Activated CD4-positive, alpha-beta T cell treated with anti-CD3 and anti-CD28 coated beads, Interleukin-2, Interleukin-4, amounts not matched to agents 100 ng/mL and 50 ng/mL, durations not matched to agents 16 hours and 8 hours (primary cell): ENCODE measurements at regions not wholly inside any gene's neighbourhood (a gene's known extent, or its start where the extent isn't known, plus 50 kb on each side); places are given as distances from the start of the nearest gene placed in this dataset.

Source experiments
- DNase-seq: peaks from one replicate; pipeline ENCODE4 v3.0.0-alpha.2; 2020; ENCODE audit warnings: low spot score

DNA sequence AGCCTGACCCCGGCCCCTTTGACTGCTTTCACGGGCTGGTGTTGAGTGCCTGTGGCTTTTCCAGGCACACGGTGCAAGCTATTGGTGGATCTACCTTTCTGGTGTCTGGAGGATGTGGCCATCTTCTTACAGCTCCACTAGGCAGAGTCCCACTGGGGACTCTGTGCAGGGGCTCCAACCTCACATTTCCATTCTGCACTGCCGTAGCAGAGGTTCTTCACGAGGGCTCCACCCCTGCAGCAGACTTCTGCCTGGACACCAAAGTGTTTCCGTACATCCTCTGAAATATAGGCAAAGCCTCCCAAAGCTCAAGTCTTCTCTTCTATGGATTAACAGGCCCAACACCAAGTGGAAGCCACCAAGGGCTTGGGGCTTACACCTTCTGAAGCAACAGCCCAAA lies 691.5 kb upstream of the POU3F2 start:
- DNase-seq = no peak

DNA sequence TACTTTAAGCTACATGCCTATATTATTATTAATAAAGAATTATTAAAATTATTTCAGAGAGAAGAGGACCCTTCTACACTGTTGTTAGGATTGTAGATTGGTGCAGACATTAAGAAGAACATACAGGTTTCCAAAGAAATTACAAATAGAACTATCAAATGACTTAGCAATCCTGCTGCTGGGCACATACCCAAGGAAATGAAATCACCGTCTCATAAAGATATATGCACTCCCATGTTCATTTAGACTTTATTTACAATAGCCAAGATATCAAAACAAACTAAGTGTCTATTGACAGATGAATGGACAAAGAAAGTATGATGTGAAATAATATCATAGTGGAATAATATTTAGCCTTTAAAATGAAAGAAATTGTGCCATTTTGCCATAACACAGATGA lies 687.7 kb upstream of the POU3F2 start:
- DNase-seq = no peak

DNA sequence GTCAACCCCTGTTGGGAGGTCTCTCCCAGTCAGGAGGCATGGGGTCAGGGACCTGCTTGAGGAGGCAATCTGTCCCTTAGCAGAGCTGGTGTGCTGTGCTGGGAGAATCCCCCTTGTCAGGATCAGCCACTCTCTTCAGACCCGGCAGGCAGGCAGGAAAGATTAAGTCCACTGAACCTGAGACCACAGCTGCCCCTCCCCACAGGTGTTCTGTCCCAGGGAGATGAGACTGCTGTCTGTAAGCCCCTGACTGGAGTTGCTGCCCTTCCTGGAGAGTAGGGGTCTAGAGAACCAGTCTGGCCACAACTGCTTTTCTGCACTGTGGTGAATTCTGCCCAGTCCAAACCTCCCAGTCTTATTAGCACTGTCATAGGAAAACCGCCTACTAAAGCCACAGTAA lies 677.8 kb upstream of the POU3F2 start:
- no peak for DNase-seq

DNA sequence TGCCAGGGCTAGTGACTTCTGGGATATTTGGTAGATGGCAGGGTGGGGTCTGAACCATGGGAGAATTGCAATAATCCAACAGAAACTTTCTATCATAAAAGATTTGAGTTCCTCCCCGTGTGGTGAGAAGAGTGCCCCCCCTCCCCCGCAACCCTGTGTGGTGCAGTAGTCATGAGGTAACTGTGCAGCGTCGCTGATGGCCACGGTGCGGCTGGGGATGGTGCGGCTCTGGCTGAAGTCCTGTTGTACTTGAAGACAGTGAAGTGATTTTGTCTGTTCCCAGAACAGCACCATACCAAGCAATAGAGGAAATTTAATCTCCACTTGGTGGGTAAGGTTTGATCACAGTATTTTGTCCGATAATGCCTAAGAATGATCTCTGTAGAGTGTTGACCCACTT lies 654.8 kb upstream of the POU3F2 start:
- no peak for DNase-seq

DNA sequence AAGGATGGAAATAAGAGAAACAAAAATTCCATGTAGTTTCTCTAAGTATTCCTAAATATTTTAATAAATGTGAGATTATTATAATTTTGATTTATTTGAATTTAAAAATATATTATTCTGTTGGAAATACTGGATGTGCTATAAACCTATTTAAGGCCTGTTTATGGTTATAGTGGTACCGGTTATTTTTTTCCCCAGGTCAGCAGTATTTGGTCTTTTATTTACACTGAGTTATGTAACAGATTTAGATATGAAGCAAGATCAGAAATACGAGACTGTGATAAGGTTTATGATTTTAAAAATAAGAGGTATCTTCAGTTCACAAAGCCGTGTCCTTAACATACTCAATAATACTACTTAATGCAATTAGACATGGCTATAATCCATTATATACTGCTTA lies 634.3 kb upstream of the POU3F2 start:
- no peak for DNase-seq

DNA sequence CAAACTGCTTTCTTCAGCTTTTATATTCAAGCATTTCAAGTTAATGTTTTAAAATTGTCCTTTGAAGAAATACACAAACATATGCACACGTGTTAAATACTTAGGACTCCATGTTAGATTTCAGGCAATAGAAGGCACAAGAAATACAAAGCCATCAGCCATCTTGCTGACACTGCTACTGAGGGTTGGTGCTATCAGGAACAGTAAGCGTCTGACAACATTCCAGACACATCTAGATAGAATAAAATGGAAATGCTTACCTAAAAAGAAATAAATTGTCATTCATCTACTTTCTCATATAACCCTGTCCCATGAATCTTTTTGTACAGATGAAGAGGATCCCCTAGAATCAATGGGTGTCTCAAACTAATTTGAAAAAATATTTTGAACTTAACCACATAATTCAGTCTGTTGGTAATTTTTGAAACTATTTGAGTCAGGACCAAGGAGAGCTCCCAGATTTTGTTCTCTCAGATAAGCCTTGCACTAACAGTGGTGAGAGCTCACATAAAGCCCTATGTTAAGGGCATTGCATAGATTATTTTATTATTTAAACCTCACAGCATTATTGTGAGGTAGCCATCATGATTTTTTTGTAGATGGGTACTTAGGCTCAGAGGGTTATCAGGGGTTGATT lies 631.1 kb upstream of the POU3F2 start:
- DNase-seq = no peak

DNA sequence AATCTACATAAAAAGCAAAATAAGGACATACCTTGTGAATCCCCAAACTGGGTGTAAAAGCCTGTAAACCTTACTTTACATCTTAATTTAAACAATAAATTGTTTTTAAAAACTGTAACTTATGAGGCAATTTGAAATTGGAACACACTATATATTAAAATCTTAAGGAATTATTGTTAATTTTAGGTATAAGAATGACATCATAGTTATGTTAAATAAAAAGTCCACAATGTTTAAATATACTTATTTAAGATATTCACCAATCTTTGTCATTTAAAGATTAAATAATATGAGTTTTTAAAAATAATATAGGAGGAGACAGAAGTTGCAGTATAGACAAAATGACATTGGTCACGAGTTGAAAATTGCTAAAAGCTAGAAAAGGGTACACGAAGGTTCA lies 621.9 kb upstream of the POU3F2 start:
- DNase-seq = no peak

DNA sequence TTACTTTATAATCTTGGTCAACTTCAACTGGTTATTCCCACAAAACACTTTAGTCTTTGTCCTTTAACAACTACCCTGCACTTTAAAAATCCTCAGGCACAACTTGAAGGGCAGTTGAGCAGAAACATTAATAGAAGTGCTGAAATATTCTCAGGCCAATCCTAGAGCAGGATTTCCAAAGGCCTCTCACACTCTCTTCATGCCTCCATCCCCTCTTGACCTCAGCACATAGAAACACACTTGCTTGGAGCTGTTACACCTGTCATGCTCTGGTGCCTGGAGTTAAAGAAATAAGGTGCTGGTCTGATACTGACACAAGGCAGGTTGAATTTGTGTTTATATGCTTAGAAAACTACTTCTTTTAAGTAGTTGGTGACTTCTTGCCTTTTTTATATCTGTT lies 618.8 kb upstream of the POU3F2 start:
- DNase-seq = no peak

DNA sequence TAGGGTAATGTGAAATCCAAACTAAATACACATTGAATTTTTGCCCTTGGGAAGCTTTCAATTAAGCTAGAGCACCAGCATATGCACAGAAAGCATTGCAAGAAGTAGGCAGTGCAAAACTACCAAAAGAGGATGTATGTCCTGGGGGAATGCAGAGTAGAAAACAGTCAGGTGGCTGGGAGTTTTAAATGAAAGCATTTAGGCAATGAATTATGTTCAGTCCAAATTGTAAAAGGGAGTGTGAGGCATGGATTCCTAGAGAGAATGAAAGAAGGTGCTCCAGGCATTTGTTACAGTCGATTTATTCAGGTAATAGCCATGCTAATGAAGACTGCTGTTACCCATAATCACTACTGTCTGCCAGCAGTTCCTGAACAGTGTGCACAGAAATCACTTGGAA lies 604.1 kb upstream of the POU3F2 start:
- DNase-seq = no peak

DNA sequence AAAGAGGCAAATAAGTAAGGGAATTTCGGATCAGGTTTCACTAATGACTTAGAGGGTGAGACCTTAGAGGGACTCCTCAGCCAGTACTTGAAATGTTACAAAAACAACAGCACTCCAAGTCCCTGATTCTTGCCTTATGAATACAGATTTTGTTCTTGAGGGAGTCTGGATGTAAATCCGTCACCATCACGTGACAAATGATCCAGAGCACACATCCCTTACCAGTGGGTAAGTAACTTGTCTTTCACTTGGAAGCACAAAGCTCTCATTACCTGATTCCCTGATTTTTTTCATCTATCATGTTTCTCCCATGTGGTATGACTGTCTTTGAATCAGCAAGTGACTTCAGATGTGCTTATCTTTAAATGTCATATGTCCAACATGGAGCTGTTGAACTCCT lies 595.3 kb upstream of the POU3F2 start:
- no peak for DNase-seq

DNA sequence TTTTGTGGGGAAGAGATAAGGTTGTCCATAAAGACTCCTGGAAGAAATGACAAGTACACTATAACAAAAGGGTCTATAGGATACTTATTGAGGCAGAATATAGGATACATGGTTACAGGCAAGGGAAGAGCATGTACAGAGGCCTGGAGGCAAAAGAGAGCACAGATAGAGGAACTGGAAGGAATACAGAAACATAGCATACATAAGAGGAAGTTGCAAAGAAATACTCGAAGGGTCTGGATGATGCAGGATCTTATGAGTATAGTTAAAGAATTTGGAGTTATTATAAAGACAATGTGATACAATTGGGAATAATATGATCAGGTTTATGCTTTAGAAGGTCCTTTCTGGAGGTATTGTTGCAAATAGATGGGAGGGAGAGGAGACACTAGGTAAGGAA lies 592.7 kb upstream of the POU3F2 start:
- no peak for DNase-seq

DNA sequence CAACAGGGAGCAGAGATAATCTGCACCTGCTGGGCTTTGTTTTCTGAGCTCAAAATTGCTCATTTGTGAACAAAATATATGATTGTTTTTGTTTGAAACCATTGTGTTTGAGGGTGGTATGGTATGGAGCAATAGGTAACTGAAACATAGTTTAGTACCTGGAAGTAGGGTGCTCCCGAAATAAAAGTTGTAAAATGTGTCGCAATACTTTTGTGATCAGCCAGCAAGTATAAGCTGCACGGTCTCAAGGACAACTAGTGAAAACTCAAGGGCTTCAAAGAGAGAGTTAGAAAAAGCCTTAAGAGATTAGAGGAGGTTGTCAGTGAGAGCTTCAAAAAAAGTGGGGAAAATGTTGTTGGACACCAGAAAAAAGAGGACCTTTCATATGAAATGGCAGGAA lies 579.8 kb upstream of the POU3F2 start:
- DNase-seq = no peak

DNA sequence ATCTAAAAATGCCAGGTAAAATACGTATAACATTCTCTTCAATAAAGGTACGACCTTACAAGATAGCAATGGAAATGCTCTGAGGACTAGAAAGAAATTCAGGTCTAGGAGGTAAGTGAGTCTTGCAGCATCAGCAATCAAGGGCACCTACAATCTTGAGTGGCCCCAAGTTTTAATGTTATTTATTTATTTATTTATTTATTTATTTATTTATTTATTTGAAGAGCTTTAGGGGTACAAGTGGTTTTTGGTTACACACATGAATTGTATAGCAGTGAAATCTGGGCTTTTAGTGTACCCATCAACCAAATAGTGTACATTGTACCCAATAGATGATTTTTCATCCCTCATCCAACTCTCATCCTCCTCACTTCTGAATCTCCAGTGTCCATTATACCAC lies 574.0 kb upstream of the POU3F2 start:
- no peak for DNase-seq

DNA sequence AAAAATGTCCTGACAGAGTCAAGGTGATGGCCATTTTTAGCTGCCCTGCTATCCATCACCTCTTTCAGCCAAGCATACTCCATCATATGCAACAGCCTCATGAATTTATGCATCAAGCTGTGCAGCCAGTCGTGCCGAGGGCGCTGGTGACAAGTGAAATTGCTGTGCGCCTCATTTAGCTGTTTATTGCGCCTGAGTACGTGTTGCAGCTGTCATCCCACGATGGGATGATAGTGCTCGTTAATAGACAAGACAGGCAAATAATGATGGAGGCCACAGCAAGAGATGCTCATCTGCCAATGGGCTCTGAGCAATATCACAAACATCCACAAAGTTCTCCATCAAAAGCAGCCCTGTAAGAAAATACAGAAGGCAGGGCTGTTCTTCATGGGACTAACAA lies 562.3 kb upstream of the POU3F2 start:
- no peak for DNase-seq

DNA sequence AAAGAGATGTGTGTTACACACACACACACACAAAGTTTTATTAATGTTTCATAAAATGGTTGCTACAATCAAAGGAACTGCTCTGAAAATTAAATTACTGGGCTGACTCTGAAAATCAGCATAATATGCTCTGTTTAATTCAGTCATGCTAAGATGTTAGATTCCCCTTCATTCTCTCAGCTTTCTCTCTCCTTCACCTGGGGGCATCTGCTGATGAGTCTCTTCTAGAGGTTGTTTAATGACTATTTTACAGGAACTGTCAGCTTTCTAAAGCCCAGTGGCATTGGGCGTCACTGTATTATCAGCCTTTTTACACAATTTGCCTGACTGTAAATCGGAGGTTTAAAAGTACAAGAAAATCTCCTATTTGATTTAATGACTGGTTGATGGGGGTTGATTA lies 559.7 kb upstream of the POU3F2 start:
- no peak for DNase-seq

DNA sequence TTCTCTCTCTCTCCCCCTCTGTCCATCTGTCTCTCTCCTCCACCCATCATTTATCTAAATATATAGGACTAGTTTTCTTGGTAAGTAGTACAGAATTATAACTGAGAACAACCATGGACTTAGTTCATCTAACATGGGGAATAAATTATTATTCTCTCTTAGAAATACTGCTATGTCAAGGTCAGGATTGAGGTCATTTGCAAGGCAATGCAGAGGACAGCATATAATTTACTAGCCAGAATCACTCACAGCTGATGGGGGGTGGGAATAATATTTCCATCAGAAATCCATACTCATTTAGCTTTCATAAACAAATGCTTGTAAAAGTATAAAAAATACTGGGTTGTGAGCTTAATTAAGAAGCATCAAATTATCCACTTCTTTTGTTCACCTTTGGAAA lies 553.9 kb upstream of the POU3F2 start:
- DNase-seq = no peak

DNA sequence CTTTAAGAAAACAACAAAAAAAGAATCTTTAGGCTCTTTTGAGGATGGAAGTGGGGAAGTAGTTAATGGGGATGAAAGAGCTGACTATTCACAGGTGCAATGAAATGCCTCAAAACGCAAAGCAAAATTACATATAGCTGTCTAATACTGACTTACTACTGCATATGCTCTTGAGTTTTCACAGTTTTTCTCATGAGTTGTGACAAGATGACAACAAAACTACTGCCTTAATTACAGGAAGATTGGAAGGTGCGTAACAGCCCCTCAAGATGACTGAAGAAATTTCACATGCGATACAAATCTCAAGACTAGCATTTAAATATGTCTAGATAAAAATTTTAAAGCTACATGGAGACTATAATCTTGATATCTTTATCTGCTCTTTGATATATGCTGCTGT lies 547.8 kb upstream of the POU3F2 start:
- DNase-seq = no peak

DNA sequence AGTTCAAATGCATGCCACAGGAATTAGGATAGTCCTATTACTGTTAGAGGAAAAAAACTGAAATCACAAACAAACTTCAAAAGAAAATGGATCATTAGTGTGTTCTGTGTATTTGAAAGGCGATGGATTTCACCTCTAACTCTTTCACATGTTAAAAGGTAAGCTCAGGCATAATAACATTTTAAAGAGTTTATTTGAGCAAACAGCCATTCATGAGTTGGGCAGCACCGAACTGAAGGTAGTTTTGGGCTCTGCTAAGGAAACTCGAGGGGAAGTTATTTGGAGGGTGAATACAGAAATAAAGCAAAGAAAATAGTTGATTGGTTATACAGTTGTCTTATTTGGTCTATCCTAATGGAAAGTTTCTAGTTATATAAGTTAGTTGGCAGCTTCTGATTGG lies 546.5 kb upstream of the POU3F2 start:
- DNase-seq = no peak

DNA sequence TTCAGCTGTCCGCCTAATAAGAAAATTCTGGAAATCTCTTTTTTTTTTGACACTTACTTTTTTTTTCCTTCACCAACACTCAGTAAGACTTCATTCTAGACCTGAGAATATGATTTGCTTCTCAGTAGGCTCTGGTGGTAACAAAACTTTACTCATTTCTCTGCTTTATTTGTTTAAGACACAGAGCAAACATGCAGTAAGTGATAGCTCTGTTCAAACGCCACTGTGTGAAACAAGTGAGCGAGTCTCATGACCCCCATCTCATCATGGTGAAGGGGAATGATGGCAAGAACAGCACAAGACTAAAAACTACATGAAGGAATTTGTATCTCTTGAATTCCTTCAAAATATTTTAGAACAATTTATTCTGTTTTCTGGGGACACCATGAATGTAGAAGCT lies 541.6 kb upstream of the POU3F2 start:
- no peak for DNase-seq

DNA sequence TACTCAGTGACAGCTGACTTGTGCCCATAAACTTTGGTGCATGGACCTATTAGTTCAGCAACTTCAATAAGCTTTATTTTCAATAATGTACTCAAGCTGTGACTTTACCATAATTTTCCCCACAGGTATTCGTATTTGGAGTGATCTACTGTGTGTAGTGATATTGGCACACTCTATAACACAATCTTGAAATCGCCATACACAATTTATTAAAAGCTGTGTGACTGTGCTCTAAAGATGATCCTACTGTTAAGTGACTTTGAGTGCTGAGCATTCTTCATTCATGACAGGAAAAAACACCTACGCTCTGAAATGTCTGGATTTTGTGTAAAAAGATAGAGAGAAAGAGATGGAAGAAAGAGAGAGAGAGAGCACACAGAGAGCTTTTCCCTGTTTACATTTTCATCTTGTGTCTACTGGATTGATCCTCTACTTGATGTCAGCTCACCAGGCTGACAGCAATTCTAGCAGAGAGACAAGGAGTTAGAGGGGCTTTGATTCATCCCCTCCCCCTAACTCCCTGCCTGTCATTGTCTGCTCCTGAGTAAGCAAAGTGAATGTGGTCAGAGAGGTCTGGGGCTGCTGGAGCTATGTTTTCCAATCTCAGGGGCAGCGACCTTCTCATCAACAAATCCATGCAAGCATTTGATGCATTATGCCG lies 538.7 kb upstream of the POU3F2 start:
- no peak for DNase-seq

DNA sequence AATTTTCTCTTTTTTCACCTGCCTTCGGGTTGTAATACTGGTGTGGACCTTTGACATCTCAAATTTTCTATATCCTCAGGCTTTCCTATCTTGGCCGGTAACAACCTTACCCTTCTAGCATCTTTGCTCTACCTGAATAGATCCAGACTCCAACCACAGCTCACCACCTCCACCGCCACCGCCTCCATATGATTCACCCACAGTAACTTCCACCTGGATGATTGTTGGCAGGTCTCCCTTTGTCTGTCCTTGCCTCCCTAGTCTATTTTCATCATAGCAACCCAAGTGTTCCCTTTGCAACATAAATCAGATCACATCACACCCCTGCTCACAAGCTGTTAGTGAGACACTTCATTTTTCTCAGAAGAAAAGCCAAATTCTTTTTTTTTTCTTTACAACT lies 525.8 kb upstream of the POU3F2 start:
- no peak for DNase-seq

DNA sequence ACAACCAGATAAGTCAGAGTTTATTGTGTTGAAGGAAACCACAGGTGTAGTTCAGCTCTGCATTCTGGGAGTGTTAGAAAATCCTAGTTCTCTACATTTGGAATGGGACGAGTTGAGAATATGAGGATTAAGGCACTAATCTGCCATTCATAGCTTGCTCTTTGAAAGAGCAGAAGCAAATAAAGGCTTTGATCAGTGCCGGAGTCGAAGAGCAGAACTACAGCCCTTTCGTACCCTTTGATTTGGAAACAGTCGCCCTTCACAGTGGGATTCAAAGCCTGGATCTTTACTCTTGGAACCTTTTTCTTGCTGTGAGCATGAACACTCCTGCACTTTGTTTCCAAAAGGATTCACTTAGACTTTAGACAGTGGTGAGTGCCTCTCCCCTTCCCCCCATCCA lies 523.9 kb upstream of the POU3F2 start:
- DNase-seq = no peak

DNA sequence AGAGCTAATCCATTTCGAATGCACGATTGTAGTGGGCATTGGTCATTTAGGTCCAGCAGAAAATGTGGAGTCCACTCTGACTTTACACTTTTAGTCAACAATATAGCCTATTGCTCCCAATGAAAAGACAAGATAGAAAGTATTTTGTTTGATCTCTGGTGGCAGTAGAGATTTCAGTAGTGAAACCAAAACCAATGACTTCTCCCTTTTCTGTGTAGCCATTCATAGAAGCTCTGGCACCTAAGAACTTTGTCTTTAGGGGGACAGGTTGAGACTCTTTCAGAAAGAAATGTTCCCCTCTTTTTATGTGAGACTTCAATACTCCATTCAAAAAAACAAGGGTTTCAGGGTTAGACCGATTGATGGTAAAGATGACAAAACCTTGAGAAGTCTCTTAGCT lies 510.8 kb upstream of the POU3F2 start:
- no peak for DNase-seq

DNA sequence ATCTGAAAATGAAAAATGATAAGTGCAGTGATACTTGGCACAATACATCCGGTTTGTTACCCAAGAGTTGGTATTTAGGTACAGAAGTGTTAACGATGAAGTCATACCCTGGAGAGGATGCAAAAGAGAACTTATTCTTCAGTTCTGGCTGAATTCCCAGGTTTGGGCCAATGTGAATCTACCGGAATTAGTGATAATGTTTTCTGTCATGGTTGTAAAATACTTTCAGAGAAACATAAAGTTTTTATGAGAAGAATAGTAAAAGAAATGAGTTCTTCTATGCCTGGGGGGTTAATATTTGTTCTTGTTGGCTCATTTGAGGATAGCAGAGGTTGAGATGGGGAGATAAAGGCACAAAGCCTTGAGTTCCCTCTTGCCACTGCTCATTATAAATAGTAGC lies 509.9 kb upstream of the POU3F2 start:
- no peak for DNase-seq

DNA sequence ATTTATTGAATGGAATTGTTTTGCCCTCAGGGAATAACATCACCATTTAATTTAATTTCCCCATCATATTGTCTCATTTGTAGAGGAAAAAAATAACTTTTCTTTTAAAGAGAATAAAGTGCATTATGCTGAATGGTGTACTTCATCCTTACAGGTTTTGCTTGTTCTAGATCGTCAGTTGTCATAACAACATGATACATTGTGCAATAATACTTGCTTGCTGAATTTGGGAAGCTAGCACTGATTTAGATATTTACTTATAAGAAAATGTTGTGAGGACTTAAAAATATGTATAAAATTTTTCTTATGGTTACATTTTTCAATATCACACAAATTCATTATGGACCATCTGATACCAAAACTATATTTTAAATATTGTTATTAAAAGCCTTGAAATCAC lies 509.0 kb upstream of the POU3F2 start:
- DNase-seq = no peak
